K562 (cell line): ENCODE measurements at regions not wholly inside any gene's neighbourhood (a gene's known extent, or its start where the extent isn't known, plus 50 kb on each side); places are given as distances from the start of the nearest gene placed in this dataset.

Source experiments
- ATAC-seq: fragments of 200-7000 bp; cut with Tn5 transposase; 3 replicates; pipeline ENCODE4 v1.9.1; 2020; ENCODE audit warnings: moderate library complexity
- BruUV-seq: library from RNA; stranded (reverse); fragments of 400-500 nt; replicated peaks from 2 replicates; lab custom pipeline; 2021; lab: Mats Ljungman, UMichigan
- CTCF ChIA-PET: fragments of 300-600 bp; formaldehyde crosslinking; extraction: SDS; loops from one replicate; lab custom pipeline; 2021; ENCODE audit warnings: low intra/inter-chr PET ratio; lab: Yijun Ruan, JAX
- POLR2A ChIA-PET: fragments of 300-600, 350-650 bp; sonication (Branson Sonifier 250); formaldehyde crosslinking; extraction: SDS; loops from one replicate; lab custom pipeline; 2021; ENCODE audit warnings: antibody characterized with exemption, inconsistent platforms; lab: Yijun Ruan, JAX
- DNase-seq, 4 experiments: peaks; one replicate each; pipeline versions ENCODE4 v3.0.0 to v3.0.0-alpha.2; 2011 to 2018; ENCODE audit warnings: low spot score in 3 of 4, mixed read lengths in 3 of 4; ENCODE audit errors: extremely low read depth in 1 of 4
- FAIRE-seq: peaks from 2 replicates; lab custom pipeline; 2011; peaks lifted over from hg19 to GRCh38; lab: Jason Lieb, UNC
- H2AFZ ChIP-seq: 2 replicates; pipeline ENCODE4 v1.6.0; 2011; ENCODE audit warnings: low read depth, low read length, control low read depth, inconsistent platforms
- H3K27ac ChIP-seq: fragments of 200-600 bp; 3 replicates; pipeline ENCODE4 v1.8.0; 2011; ENCODE audit warnings: low read depth, mild to moderate bottlenecking, control low read depth, inconsistent platforms, low read length, moderate library complexity, mixed read lengths; ENCODE audit errors: extremely low read depth
- H3K27me3 ChIP-seq, 2 experiments: fragments of 300-600 bp in 1 of 2; 2 replicates in 1 of 2; 3 replicates in 1 of 2; pipeline versions ENCODE4 v1.6.0 to v1.8.0; 2011; ENCODE audit warnings: inconsistent platforms in 2 of 2, low read length in 2 of 2, mild to moderate bottlenecking in 1 of 2, mixed read lengths in 1 of 2, moderate library complexity in 1 of 2; ENCODE audit not compliant: control insufficient read depth in 2 of 2, insufficient read depth in 2 of 2
- H3K36me3 ChIP-seq: fragments of 300-600 bp; 3 replicates; pipeline ENCODE4 v1.8.0; 2011; ENCODE audit warnings: mild to moderate bottlenecking, low read length, inconsistent platforms; ENCODE audit not compliant: control insufficient read depth, insufficient read depth
- H3K4me1 ChIP-seq, 2 experiments: fragments of 200-600 bp in 1 of 2; replicated peaks in 1 of 2; 2 replicates in 1 of 2; 3 replicates in 1 of 2; pipeline versions ENCODE4 v1.5.1 to v1.8.0; 2011; ENCODE audit warnings: inconsistent platforms in 2 of 2, low read length in 2 of 2, mild to moderate bottlenecking in 1 of 2, mixed read lengths in 1 of 2, moderate library complexity in 1 of 2; ENCODE audit not compliant: control insufficient read depth in 2 of 2, insufficient read depth in 2 of 2
- H3K4me2 ChIP-seq: 2 replicates; pipeline ENCODE4 v1.6.1; 2011; ENCODE audit warnings: low read length, control low read depth, inconsistent platforms, mixed read lengths; ENCODE audit not compliant: insufficient read depth
- H3K4me3 ChIP-seq: fragments of 200-600 bp; sonication (generic), shearing (Covaris generic); 2 replicates; pipeline ENCODE4 v1.5.1; 2016; ENCODE audit warnings: control low read depth, inconsistent platforms
- H3K79me2 ChIP-seq: fragments of 200-600 bp; 3 replicates; pipeline ENCODE4 v1.8.0; 2011; ENCODE audit warnings: low read length, inconsistent platforms; ENCODE audit not compliant: control insufficient read depth, insufficient read depth
- H3K9ac ChIP-seq, 2 experiments: 2 replicates each; pipeline versions ENCODE4 v1.6.0 to v1.6.1; 2011; ENCODE audit warnings: low read depth in 2 of 2, low read length in 2 of 2, control low read depth in 1 of 2, inconsistent platforms in 1 of 2, mild to moderate bottlenecking in 1 of 2, mixed read lengths in 1 of 2; ENCODE audit not compliant: insufficient read depth in 1 of 2
- H3K9me1 ChIP-seq: one replicate; pipeline ENCODE4 v1.6.0; 2011; ENCODE audit warnings: inconsistent platforms, mild to moderate bottlenecking, low read length, moderate library complexity; ENCODE audit not compliant: control insufficient read depth, insufficient read depth
- H3K9me3 ChIP-seq: replicated peaks from 2 replicates; pipeline ENCODE4 v1.5.1; 2011; ENCODE audit warnings: low read depth, low read length, inconsistent platforms; ENCODE audit not compliant: control insufficient read depth, insufficient read depth
- H4K20me1 ChIP-seq: replicated peaks from 2 replicates; pipeline ENCODE4 v1.6.1; 2011; ENCODE audit warnings: low read length, inconsistent platforms, mixed read lengths; ENCODE audit not compliant: control insufficient read depth, insufficient read depth
- ATF3 ChIP-seq, 2 experiments: fragments of 450-650 bp in 1 of 2; sonication (generic) in 1 of 2; formaldehyde crosslinking in 1 of 2; IDR thresholded peaks in 1 of 2; conservative IDR thresholded peaks in 1 of 2; 2 replicates each; pipeline versions ENCODE4 v1.6.1 to v1.8.1; 2016 to 2023; ENCODE audit warnings: mild to moderate bottlenecking in 2 of 2, moderate library complexity in 2 of 2, inconsistent platforms in 1 of 2, missing genetic modification reagents in 1 of 2
- GATAD2A ChIP-seq: fragments of 450-650 bp; IDR thresholded peaks from 2 replicates; pipeline ENCODE4 v1.6.1; 2017
- HNRNPLL ChIP-seq: fragments of 200-400 bp; formaldehyde crosslinking; IDR thresholded peaks from 2 replicates; pipeline ENCODE4 v1.6.1; 2017; ENCODE audit warnings: low read length, low read depth, mild to moderate bottlenecking; ENCODE audit not compliant: poor library complexity, severe bottlenecking
- IRF2 ChIP-seq: sonication (generic); formaldehyde crosslinking; IDR thresholded peaks from 2 replicates; pipeline ENCODE4 v1.8.1; 2022; ENCODE audit warnings: mild to moderate bottlenecking, missing genetic modification reagents
- MTA3 ChIP-seq: fragments of 450-650 bp; formaldehyde crosslinking; IDR thresholded peaks from 2 replicates; pipeline ENCODE4 v1.6.1; 2017; ENCODE audit warnings: mild to moderate bottlenecking, borderline replicate concordance
- NFE2 ChIP-seq: IDR thresholded peaks from 2 replicates; pipeline ENCODE4 v1.6.1; 2014; ENCODE audit warnings: antibody characterized with exemption, low read depth
- NFRKB ChIP-seq: fragments of 450-650 bp; IDR thresholded peaks from 2 replicates; pipeline ENCODE4 v1.6.1; 2016; ENCODE audit warnings: low read depth
- NR2F6 ChIP-seq: fragments of 450-650 bp; formaldehyde crosslinking; IDR thresholded peaks from 2 replicates; pipeline ENCODE4 v1.4.0; 2020; ENCODE audit warnings: mild to moderate bottlenecking
- SMAD1 ChIP-seq: fragments of 150-350 bp; IDR thresholded peaks from 2 replicates; pipeline ENCODE4 v1.6.1; 2014; ENCODE audit warnings: low read length, low read depth; ENCODE audit not compliant: partially characterized antibody
- TEAD1 ChIP-seq, 2 experiments: fragments of 450-650 bp in 1 of 2; sonication (generic) in 1 of 2; formaldehyde crosslinking; IDR thresholded peaks; 2 replicates each; pipeline versions ENCODE4 v1.4.0 to v1.8.0; 2020 to 2022; ENCODE audit warnings: mild to moderate bottlenecking in 2 of 2, missing genetic modification reagents in 1 of 2
- ZNF143 ChIP-seq: sonication (generic); formaldehyde crosslinking; IDR thresholded peaks from 2 replicates; pipeline ENCODE4 v1.9.0; 2022; ENCODE audit warnings: mild to moderate bottlenecking, missing genetic modification reagents
- ZNF354B ChIP-seq: fragments of 250-450 bp; sonication (Bioruptor Pico); IDR thresholded peaks from 2 replicates; pipeline ENCODE4 v1.4.0; 2020
- ZNF57 ChIP-seq: fragments of 450-650 bp; formaldehyde crosslinking; IDR thresholded peaks from 2 replicates; pipeline ENCODE4 v1.4.0; 2020; ENCODE audit warnings: mild to moderate bottlenecking, moderate library complexity
- WGBS: fragments of 100-300 bp; shearing (Covaris generic); methylation state at CpG from one replicate; pipeline ENCODE4 v1.1.6; 2016; ENCODE audit warnings: low coverage, mixed read lengths; ENCODE audit not compliant: insufficient coverage; ENCODE audit errors: missing lambda C conversion rate; 5-methylcytosine and 5-hydroxymethylcytosine counted together
- in situ Hi-C: fragments of 300-500 bp; cut with MboI; formaldehyde crosslinking; loops from 4 replicates; pipeline ENCODE4 v1.15.0; 2018; ENCODE audit warnings: inconsistent platforms, mixed read lengths
- intact Hi-C: fragments of 100-400 bp; cut with micrococcal nuclease; formaldehyde crosslinking; loops from 2 replicates; pipeline ENCODE4 v1.14.2; 2022

GRCh38 chr4:83172371-83172770 is 57.8 kb upstream of the PLAC8 start:
- Histone ChIP-seq H3K4me1 (no peaks in the 10 kb centered on the region), H3K27me3 (peaks cover 0 to 6% of the 10 kb centered on the region in 2 experiments; a peak in 1 of 5 replicates), H3K79me2 (no peaks in the 10 kb centered on the region), H2AFZ (no peak overlapping the region), H3K4me2 (no peak overlapping the region), H3K9me1 (no peaks in the 10 kb centered on the region), H3K9ac (no peak overlapping the region), H3K27ac (no peak overlapping the region), H3K4me3 (no peak overlapping the region), H3K9me3 (no peaks in the 10 kb centered on the region), H4K20me1 (no peaks in the 10 kb centered on the region), H3K36me3 (no peaks in the 10 kb centered on the region)
- intact Hi-C loops (no loop called here), in situ Hi-C loops (no loop called here)
- DNase-seq (no peak), ATAC-seq (no peak), FAIRE-seq (no peak)
- ChIA-PET POLR2A (no interaction called here), CTCF (no interaction called here)
- WGBS, result 0% methylated on average over 5 of the region's 5 CpGs
- TF ChIP-seq ZNF143 (CRISPR knock-in tag), result no peak
- no peak for TF ChIP-seq HNRNPLL
- TF ChIP-seq SMAD1, result no peak
- no peak for TF ChIP-seq ZNF57 (CRISPR knock-in tag)
- no peak for TF ChIP-seq NFRKB
- no peak for TF ChIP-seq GATAD2A
- TF ChIP-seq ATF3 (IDR thresholded peaks at IDR 0.05), result no peak
- no peak for TF ChIP-seq ATF3 (CRISPR knock-in tag; conservative IDR thresholded peaks at IDR 0.05)
- TF ChIP-seq MTA3, result no peak
- no peak for TF ChIP-seq IRF2 (CRISPR knock-in tag)
- TF ChIP-seq NR2F6, result no peak
- no peak for TF ChIP-seq NFE2
- TF ChIP-seq TEAD1 (CRISPR knock-in tag; IDR thresholded peaks at IDR 0.05), result no peak
- TF ChIP-seq ZNF354B, result no peak
- no TSS peak for BruUV-seq
